ENCODE measurements at regions not wholly inside any gene's neighbourhood (a gene's known extent, or its start where the extent isn't known, plus 50 kb on each side); places are given as distances from the start of the nearest gene placed in this dataset.
A peak's percentile ranks its signal among the peaks of the same experiment; 100 is the strongest.

DNA sequence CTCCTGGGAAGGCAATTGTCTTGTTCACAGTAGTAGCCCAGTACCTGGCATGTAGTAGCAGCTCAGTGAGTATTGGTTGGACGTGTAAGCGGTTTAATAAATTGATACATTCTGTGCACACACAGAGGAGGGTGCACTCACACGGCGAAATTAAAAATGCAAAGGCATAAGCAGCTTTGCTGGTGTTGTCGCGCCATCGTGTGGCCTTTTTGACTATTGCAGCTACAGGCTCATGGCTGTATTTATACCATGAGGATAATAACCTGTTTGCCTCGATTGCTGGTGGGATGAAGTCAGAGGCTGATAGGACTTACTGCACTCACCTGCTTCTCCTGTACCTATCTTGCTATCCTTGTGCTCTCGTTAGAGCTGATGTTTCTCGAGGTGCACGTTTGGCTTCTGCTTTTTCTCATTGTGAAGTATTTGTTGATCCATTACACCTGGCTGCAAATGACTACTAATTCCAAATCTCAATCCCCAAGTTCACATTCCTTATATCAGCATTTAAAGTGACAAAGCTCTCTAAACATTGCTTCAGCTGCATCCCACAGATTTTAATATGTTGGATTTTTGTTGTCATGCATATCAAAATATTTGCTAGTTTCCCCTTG, 61.5 kb downstream of the TBXT start:
- no peak overlapping the region for H3K9ac ChIP-seq (ENCODE audit: low read length)
- H3K27me3 ChIP-seq (ENCODE audit: control insufficient read depth in 1 of 2, insufficient read depth in 2 of 2, low read length in 2 of 2) = no peaks in the 10 kb centered on the region
- H3K36me3 ChIP-seq (ENCODE audit: insufficient read depth, low read length) = no peaks in the 10 kb centered on the region
- no peaks in the 10 kb centered on the region for H3K4me1 ChIP-seq (ENCODE audit: insufficient read depth, low read length)
- H3K4me3 ChIP-seq (ENCODE audit: low read depth in 1 of 2, low read length in 2 of 2) = no peak overlapping the region
- no peaks in the 10 kb centered on the region for H3K9me3 ChIP-seq (ENCODE audit: low read length)
- no peak overlapping the region for H3K27ac ChIP-seq (ENCODE audit: low read depth, low read length)

DNA sequence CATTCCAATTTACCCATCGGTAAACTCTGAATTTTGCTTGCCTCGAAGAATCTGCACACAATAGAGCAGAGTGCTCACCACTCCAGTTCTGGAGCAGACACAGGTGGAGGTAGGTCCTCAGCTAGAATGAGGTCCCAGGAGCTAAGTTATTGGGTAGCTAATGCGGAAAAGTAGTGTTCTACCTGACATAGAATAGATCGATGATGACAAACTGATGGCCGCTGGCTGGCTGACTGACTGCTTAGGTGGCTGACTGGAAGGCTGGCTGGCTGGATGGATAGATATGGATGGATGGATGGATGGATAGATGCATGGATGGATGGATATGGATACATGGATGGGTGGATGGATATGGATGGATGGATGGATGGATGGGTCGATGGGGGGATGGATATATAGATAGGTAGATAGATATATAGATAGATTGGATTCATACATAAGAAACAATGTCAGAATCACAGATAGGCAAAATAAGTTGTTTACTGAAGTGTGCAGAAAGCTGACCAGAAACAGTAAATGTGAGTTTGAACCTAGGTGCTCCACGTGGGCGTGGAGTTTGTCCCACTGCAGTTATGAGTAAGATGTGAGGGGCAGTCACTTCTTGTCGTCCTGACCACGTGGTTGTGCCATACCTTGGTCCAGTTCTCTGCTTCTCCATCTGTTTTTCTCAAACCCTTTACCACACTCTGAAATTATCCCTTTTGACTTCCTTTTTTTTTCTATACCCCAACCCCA, 62.1 kb downstream of the TBXT start:
- no peaks in the 10 kb centered on the region for H3K27me3 ChIP-seq (ENCODE audit: control insufficient read depth in 1 of 2, insufficient read depth in 2 of 2, low read length in 2 of 2)
- no peaks in the 10 kb centered on the region for H3K9me3 ChIP-seq (ENCODE audit: low read length)
- no peaks in the 10 kb centered on the region for H3K4me1 ChIP-seq (ENCODE audit: insufficient read depth, low read length)
- no peaks in the 10 kb centered on the region for H3K36me3 ChIP-seq (ENCODE audit: insufficient read depth, low read length)
- H3K4me3 ChIP-seq (ENCODE audit: low read depth in 1 of 2, low read length in 2 of 2) = no peak overlapping the region
- H3K9ac ChIP-seq (ENCODE audit: low read length) = no peak overlapping the region
- H3K27ac ChIP-seq (ENCODE audit: low read depth, low read length) = no peak overlapping the region

DNA sequence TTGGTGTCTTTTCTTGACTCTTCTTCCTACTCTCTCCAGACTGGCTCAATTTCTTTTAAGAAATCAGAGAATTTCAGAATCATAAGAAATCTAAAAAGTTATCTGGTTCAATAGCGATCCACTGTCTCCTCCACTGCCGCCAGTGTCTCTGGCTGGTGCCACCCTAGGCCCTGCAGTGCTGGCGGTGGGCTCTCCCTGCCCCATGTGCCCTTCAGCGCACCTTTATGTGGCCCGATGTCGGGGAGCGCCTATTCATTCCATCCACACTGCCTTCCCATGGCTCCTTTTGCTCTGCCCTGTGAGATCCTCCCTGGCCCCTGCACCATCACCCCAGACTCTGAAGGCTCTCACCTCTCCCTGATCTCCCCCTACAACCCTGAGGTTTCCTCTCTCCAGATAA, 62.8 kb downstream of the TBXT start:
- no peaks in the 10 kb centered on the region for H3K4me1 ChIP-seq (ENCODE audit: insufficient read depth, low read length)
- no peak overlapping the region for H3K9ac ChIP-seq (ENCODE audit: low read length)
- no peaks in the 10 kb centered on the region for H3K27me3 ChIP-seq (ENCODE audit: control insufficient read depth in 1 of 2, insufficient read depth in 2 of 2, low read length in 2 of 2)
- no peak overlapping the region for H3K27ac ChIP-seq (ENCODE audit: low read depth, low read length)
- no peak overlapping the region for H3K4me3 ChIP-seq (ENCODE audit: low read depth in 1 of 2, low read length in 2 of 2)
- no peaks in the 10 kb centered on the region for H3K9me3 ChIP-seq (ENCODE audit: low read length)
- no peaks in the 10 kb centered on the region for H3K36me3 ChIP-seq (ENCODE audit: insufficient read depth, low read length)

DNA sequence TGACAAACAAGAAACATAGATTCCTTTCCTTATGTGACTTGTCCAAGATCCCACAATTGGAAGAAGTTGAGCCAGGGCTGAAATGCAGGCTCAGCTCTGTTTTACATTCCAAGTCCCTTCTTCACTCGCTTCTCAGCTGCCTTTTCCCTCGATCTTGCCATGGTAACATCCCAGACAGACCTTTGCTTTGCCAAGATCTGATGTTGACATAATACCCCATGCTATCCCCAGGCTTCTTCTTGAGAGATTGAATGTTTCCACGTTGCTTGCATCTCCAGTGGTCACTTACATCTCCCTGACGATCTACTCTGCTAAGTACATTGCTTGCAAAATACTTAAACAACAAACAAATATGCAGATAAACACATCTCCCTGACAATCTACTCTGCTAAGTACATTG, 63.5 kb downstream of the TBXT start:
- H3K9me3 ChIP-seq (ENCODE audit: low read length) = no peaks in the 10 kb centered on the region
- H3K27me3 ChIP-seq (ENCODE audit: control insufficient read depth in 1 of 2, insufficient read depth in 2 of 2, low read length in 2 of 2) = no peaks in the 10 kb centered on the region
- no peaks in the 10 kb centered on the region for H3K4me1 ChIP-seq (ENCODE audit: insufficient read depth, low read length)
- H3K4me3 ChIP-seq (ENCODE audit: low read depth in 1 of 2, low read length in 2 of 2) = no peak overlapping the region
- no peaks in the 10 kb centered on the region for H3K36me3 ChIP-seq (ENCODE audit: insufficient read depth, low read length)
- no peak overlapping the region for H3K9ac ChIP-seq (ENCODE audit: low read length)
- H3K27ac ChIP-seq (ENCODE audit: low read depth, low read length) = no peak overlapping the region

DNA sequence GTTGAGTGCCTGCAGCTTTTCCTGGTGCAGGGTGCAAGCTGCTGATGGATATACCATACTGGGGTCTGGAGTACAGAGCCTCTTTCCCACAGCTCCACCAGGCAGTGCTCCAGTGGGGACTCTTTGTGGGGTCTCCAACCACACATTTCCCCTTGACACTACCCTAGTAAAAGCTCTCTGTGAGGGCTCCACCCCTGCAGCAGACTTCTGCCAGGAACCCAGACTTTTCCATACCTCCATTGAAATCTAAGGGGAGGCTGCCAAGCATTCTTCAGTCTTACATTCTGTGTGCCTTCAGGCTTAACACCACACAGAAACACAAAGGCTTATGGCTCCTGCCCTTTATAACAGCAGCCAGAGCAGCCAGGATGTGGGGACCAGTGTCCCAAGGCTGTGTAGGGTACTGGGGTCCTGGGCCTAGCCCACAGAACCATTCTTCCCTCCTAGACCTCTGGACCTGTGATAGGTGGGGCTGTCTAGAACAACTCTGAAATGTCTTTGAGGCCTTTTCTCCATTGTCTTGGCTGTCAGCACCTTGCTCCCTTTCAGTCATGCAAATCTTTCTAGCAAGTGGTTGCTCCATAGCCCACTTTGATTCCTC, 65.7 kb downstream of the TBXT start:
- Histone ChIP-seq H3K4me1 (ENCODE audit: insufficient read depth, low read length) (no peaks in the 10 kb centered on the region), H3K27me3 (ENCODE audit: control insufficient read depth in 1 of 2, insufficient read depth in 2 of 2, low read length in 2 of 2) (no peaks in the 10 kb centered on the region), H3K4me3 (ENCODE audit: low read depth in 1 of 2, low read length in 2 of 2) (no peak overlapping the region), H3K9ac (ENCODE audit: low read length) (no peak overlapping the region), H3K27ac (ENCODE audit: low read depth, low read length) (no peak overlapping the region), H3K36me3 (ENCODE audit: insufficient read depth, low read length) (no peaks in the 10 kb centered on the region), H3K9me3 (ENCODE audit: low read length) (no peaks in the 10 kb centered on the region)

DNA sequence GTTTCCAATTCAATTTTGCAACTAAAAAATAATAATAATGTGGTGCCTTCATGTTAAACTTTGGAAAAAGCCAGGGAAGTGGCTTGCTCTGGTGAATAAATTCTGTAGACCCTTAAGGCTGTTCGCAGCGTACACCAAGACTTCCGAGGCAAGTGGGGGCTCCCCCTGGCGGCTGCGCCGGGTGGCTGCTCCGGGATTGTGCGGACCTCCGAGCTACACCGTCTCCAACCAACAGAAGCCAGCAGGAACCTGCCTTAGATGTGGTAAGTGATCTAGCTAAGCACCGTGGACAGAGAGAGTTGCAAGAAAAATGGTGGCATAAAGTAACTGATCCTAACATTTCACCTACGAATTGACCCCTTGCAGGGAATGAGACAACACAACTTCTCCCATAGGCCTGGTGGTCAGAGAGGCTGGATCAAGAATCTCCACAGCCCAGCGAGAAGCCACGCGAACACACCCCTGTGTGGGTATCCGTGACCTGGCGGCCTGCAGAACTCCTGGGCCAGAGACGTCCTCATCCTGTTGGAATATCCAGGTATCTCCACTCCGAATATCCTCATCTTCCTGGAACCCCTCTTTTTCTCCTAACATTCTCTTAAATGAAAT, 69.6 kb downstream of the TBXT start:
- Histone ChIP-seq H3K27me3 (ENCODE audit: control insufficient read depth in 1 of 2, insufficient read depth in 2 of 2, low read length in 2 of 2) (no peaks in the 10 kb centered on the region), H3K4me3 (ENCODE audit: low read depth in 1 of 2, low read length in 2 of 2) (peak overlapping the region; percentile 13 to 28), H3K36me3 (ENCODE audit: insufficient read depth, low read length) (no peaks in the 10 kb centered on the region), H3K4me1 (ENCODE audit: insufficient read depth, low read length) (no peaks in the 10 kb centered on the region), H3K9ac (ENCODE audit: low read length) (no peak overlapping the region), H3K27ac (ENCODE audit: low read depth, low read length) (peak overlapping the region; percentile 52), H3K9me3 (ENCODE audit: low read length) (no peaks in the 10 kb centered on the region)

DNA sequence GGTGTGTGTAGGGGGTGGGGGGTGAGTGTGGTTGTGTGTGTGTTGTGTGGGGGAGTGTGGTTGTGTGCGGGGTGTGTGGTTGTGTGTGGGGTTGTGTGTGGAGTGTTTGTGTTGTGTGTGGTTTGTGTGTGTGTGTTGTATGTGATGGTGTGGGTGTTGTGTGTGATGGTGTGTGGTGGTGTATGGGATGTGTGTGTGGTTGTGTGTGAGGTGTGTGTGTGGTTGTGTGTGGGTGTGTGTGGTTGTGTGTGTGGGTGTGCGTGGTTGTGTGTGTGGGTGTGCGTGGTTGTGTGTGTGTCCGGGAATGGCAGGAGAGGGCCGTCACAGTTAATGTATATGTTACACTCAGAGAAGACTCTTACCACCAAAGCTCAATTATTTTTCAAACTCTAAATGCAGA, 79.8 kb downstream of the TBXT start:
- no peaks in the 10 kb centered on the region for H3K9me3 ChIP-seq (ENCODE audit: low read length)
- no peaks in the 10 kb centered on the region for H3K27me3 ChIP-seq (ENCODE audit: control insufficient read depth in 1 of 2, insufficient read depth in 2 of 2, low read length in 2 of 2)
- no peak overlapping the region for H3K4me3 ChIP-seq (ENCODE audit: low read depth in 1 of 2, low read length in 2 of 2)
- no peak overlapping the region for H3K9ac ChIP-seq (ENCODE audit: low read length)
- no peak overlapping the region for H3K27ac ChIP-seq (ENCODE audit: low read depth, low read length)
- no peaks in the 10 kb centered on the region for H3K36me3 ChIP-seq (ENCODE audit: insufficient read depth, low read length)
- no peaks in the 10 kb centered on the region for H3K4me1 ChIP-seq (ENCODE audit: insufficient read depth, low read length)

DNA sequence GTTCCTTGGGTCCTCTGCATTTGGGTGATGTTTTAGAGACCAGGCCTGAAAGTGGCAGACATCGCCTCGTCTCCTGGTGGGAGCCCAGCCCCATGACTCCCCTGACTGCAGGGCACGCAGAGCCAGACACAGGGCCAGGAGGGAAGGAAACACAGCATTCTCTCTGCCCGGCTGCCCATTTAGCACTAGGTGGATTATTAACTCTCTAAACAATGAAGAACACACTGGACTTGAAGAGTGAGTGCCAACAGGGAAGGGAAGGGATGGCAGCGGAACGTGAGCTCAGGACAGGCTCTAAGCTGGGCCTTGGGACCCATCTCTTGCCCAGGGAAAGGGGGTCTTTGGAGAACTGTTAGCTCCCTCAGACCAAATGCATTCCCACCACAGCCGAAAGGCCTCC, 80.4 kb downstream of the TBXT start:
- H3K27me3 ChIP-seq (ENCODE audit: control insufficient read depth in 1 of 2, insufficient read depth in 2 of 2, low read length in 2 of 2) = no peaks in the 10 kb centered on the region
- no peak overlapping the region for H3K27ac ChIP-seq (ENCODE audit: low read depth, low read length)
- H3K9ac ChIP-seq (ENCODE audit: low read length) = no peak overlapping the region
- H3K9me3 ChIP-seq (ENCODE audit: low read length) = no peaks in the 10 kb centered on the region
- H3K4me3 ChIP-seq (ENCODE audit: low read depth in 1 of 2, low read length in 2 of 2) = no peak overlapping the region
- H3K36me3 ChIP-seq (ENCODE audit: insufficient read depth, low read length) = no peaks in the 10 kb centered on the region
- no peaks in the 10 kb centered on the region for H3K4me1 ChIP-seq (ENCODE audit: insufficient read depth, low read length)

DNA sequence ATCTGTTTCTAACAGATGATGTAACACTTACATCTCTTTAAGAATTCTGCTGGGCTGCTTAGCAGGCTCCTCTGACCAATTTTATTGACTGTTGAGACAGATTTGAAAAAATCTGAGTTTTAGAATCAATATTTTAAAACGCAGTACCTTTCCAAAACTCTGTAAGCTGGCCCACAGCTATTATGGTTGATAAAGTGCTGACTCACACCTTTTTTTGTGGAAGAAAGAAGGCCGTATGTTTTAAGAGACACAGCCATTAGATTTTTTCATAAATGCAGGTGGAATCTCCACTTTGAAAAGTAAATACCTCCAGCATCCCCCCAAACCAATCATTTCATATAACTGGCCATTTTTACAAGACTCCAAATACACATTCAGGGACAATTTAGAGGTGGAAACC, 82.2 kb downstream of the TBXT start:
- Histone ChIP-seq H3K9ac (ENCODE audit: low read length) (no peak overlapping the region), H3K27ac (ENCODE audit: low read depth, low read length) (no peak overlapping the region), H3K27me3 (ENCODE audit: control insufficient read depth in 1 of 2, insufficient read depth in 2 of 2, low read length in 2 of 2) (no peaks in the 10 kb centered on the region), H3K4me3 (ENCODE audit: low read depth in 1 of 2, low read length in 2 of 2) (no peak overlapping the region), H3K4me1 (ENCODE audit: insufficient read depth, low read length) (no peaks in the 10 kb centered on the region), H3K36me3 (ENCODE audit: insufficient read depth, low read length) (no peaks in the 10 kb centered on the region), H3K9me3 (ENCODE audit: low read length) (no peaks in the 10 kb centered on the region)

DNA sequence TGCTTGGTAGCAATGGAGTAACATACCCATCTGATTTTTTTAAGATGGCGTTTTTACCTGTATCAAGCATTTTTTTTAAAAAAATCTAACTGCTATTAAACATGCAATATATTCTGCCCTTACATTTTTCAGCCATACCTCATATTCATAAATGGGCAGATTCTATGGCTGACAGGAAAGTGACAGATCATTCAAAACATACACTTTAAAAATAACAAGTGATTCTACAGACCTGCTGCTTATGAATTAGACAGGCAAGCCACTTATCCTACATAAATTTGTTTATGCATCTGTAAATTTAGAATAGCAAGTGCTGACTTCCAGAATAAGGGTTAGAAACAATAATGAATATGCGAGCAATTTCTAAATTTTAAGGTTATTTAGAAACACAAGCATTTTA, 82.7 kb downstream of the TBXT start:
- H3K9ac ChIP-seq (ENCODE audit: low read length) = no peak overlapping the region
- no peaks in the 10 kb centered on the region for H3K36me3 ChIP-seq (ENCODE audit: insufficient read depth, low read length)
- H3K9me3 ChIP-seq (ENCODE audit: low read length) = no peaks in the 10 kb centered on the region
- H3K4me3 ChIP-seq (ENCODE audit: low read depth in 1 of 2, low read length in 2 of 2) = no peak overlapping the region
- H3K27ac ChIP-seq (ENCODE audit: low read depth, low read length) = no peak overlapping the region
- H3K4me1 ChIP-seq (ENCODE audit: insufficient read depth, low read length) = no peaks in the 10 kb centered on the region
- no peaks in the 10 kb centered on the region for H3K27me3 ChIP-seq (ENCODE audit: control insufficient read depth in 1 of 2, insufficient read depth in 2 of 2, low read length in 2 of 2)

DNA sequence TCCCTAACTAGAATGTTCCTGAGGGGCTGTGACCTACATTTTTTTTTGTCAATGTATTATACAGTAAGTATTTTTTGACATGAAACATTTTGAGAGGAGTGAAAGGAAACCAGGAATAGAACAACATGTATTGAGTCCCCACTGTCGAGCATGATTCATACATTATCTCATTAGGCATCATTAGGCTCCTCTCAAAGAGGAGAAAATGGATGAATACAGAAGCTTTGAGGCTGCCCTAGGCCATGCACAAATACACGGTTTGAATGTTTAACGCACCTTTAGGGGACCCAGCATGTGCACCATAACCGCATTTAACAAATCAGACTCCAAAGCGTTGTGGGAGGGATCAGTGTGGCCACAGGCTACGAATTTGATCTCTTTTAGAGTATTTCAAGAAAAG, 87.8 kb downstream of the TBXT start:
- Histone ChIP-seq H3K36me3 (ENCODE audit: insufficient read depth, low read length) (no peaks in the 10 kb centered on the region), H3K27me3 (ENCODE audit: control insufficient read depth in 1 of 2, insufficient read depth in 2 of 2, low read length in 2 of 2) (no peaks in the 10 kb centered on the region), H3K27ac (ENCODE audit: low read depth, low read length) (no peak overlapping the region), H3K9me3 (ENCODE audit: low read length) (no peaks in the 10 kb centered on the region), H3K4me1 (ENCODE audit: insufficient read depth, low read length) (no peaks in the 10 kb centered on the region), H3K9ac (ENCODE audit: low read length) (no peak overlapping the region), H3K4me3 (ENCODE audit: low read depth in 1 of 2, low read length in 2 of 2) (no peak overlapping the region)
